Tongue (tissue), 1 donor: ENCODE measurements at regions not wholly inside any gene's neighbourhood (a gene's known extent, or its start where the extent isn't known, plus 50 kb on each side); places are given as distances from the start of the nearest gene placed in this dataset.
A peak's percentile ranks its signal among the peaks of the same experiment; 100 is the strongest.
"Not testable (repeated sequence)": the region's sequence is repeated elsewhere in the genome, so short reads cannot be mapped to it uniquely, and the experiment has no call there.

Source experiments
- DNase-seq: peaks from one replicate; pipeline ENCODE4 v3.0.0-alpha.2; 2015

GRCh38 chr2:160584972-160585494 is 91.4 kb upstream of the RBMS1 start:
- DNase-seq, result no peak

GRCh38 chr2:160590664-160591063 is 97.1 kb upstream of the RBMS1 start:
- no peak for DNase-seq

- no peak for DNase-seq
These were observed 98.8 kb upstream of the RBMS1 start for GRCh38 chr2:160592401-160592800.

- DNase-seq, result no peak
These were observed 99.4 kb upstream of the RBMS1 start for GRCh38 chr2:160592993-160593392.

GRCh38 chr2:160596441-160596840 is 102.8 kb upstream of the RBMS1 start:
- no peak for DNase-seq

GRCh38 chr2:160600437-160600836 is 106.8 kb upstream of the RBMS1 start:
- not testable (repeated sequence) for DNase-seq

- DNase-seq, result no peak
These were observed 108.5 kb upstream of the RBMS1 start for GRCh38 chr2:160602073-160602472.

- DNase-seq, result no peak
These were observed 110.3 kb upstream of the RBMS1 start for GRCh38 chr2:160603771-160604510.

GRCh38 chr2:160606341-160606740 is 112.7 kb upstream of the RBMS1 start:
- DNase-seq, result no peak

- DNase-seq, result no peak
These were observed 115.0 kb upstream of the RBMS1 start for GRCh38 chr2:160608599-160608998.

- no peak for DNase-seq
These were observed 115.7 kb upstream of the RBMS1 start for GRCh38 chr2:160609346-160609745.

GRCh38 chr2:160610041-160610440 is 116.4 kb upstream of the RBMS1 start:
- no peak for DNase-seq

- no peak for DNase-seq
These were observed 118.8 kb upstream of the RBMS1 start for GRCh38 chr2:160612266-160612856.

GRCh38 chr2:160613466-160614153 is 120.0 kb upstream of the RBMS1 start:
- no peak for DNase-seq

- DNase-seq, result no peak
These were observed 120.8 kb upstream of the RBMS1 start for GRCh38 chr2:160614391-160614790.

- no peak for DNase-seq
These were observed 122.1 kb upstream of the RBMS1 start for GRCh38 chr2:160615706-160616105.

- DNase-seq, result no peak
These were observed 122.5 kb upstream of the RBMS1 start for GRCh38 chr2:160616149-160616548.

- DNase-seq, result no peak
These were observed 128.1 kb upstream of the RBMS1 start for GRCh38 chr2:160621748-160622147.

GRCh38 chr2:160628020-160628637 is 134.5 kb upstream of the RBMS1 start:
- DNase-seq, result peak; percentile 15

GRCh38 chr2:160628811-160629210 is 135.2 kb upstream of the RBMS1 start:
- no peak for DNase-seq

- peak; percentile 86 for DNase-seq
These were observed 137.4 kb upstream of the RBMS1 start for GRCh38 chr2:160630801-160631590.
